ENCODE measurements at regions not wholly inside any gene's neighbourhood (a gene's known extent, or its start where the extent isn't known, plus 50 kb on each side); places are given as distances from the start of the nearest gene placed in this dataset.

DNA sequence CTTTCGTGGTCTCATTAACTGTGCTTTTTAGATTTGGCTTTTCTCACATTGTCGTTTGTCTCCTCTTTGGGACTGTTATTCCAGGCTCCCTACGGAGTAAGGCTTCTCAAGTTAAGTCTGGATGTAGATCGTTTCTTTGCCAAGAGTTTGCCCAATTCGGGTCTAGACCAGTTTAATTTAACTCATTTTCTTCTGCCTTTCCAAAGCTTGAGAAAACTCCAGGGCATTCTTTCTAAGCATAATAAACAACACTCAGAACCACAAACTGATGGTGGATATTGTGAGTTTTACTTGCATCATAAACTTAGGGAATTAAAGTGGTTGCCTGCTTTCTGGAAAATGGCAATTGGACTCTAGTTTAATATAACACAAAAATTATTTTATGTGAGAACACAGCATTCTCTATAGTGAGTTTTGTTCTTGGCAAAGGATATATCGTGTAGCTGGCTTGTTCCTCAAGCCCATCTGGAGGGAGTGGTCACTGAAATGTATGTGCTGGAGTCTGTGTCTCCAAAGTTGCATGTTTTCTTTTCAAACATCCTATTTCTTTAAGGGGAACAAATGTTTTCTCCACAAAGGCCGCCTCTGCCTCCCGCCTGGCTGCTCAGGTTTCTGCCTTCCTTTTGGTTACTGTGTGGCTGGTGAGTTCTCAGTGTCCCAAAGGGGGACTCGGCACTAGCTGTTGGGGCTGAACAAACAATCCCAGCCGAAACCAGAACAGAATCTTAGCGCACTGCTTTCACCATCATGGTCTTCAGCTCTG is 211.3 kb upstream of the FBN2 start:
- no peak overlapping the region for H3K4me3 ChIP-seq (ENCODE audit: low read length)
- no peak for TF ChIP-seq CTCF (conservative IDR thresholded peaks at IDR 0.05; ENCODE audit: low read depth, low read length)

GRCh38 chr5:128750155-128750554 is 212.1 kb upstream of the FBN2 start:
- no peak for TF ChIP-seq CTCF (conservative IDR thresholded peaks at IDR 0.05; ENCODE audit: low read depth, low read length)
- no peak overlapping the region for H3K4me3 ChIP-seq (ENCODE audit: low read length)
- DNase-seq (ENCODE audit: low read depth), result no peak

More for the DNA sequence above, 211.3 kb upstream of the FBN2 start:
- no peak for DNase-seq (ENCODE audit: low read depth)

DNA sequence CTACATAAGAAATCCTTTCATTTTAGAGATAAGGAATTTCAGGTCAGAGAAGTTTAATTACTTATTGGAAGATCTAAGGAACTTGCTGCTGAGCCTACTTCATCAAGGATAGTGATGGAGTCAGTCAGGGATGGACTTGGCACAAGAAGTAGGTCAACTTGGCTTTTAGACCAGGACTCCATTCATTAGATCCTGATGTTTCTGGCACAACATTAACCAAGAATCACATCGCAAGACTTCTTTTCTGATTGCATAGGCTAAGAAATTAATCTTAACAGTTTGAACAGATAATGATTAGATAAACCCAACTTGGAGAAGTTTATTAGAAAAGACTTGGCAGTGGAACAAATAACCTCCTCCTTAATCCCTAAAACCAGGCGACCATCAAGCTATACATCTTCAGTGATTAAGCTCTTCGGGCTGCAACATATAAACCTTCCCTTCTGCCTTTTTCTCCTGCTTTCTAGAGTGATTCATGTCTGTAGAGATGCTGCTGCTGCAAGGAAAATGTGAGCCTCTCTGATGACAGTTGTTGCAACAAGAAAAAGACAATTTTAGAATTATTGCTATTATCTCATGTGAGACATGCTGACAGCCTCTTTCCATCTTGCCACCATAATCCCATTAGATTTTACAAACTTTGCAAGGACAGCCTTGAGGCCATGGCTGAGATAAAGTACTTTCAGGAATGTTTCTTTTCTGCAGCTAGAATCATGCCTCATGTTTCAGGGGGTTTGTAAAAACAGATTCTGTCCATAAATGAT is 207.9 kb upstream of the SLC27A6 start:
- H3K4me3 ChIP-seq (ENCODE audit: low read length), result no peak overlapping the region
- DNase-seq (ENCODE audit: low read depth), result no peak
- no peak for TF ChIP-seq CTCF (conservative IDR thresholded peaks at IDR 0.05; ENCODE audit: low read depth, low read length)

GRCh38 chr5:128762661-128763306 is 202.5 kb upstream of the SLC27A6 start:
- no peak for DNase-seq (ENCODE audit: low read depth)
- H3K4me3 ChIP-seq (ENCODE audit: low read length), result no peak overlapping the region
- TF ChIP-seq CTCF (conservative IDR thresholded peaks at IDR 0.05; ENCODE audit: low read depth, low read length), result no peak

GRCh38 chr5:128763321-128763720 is 202.0 kb upstream of the SLC27A6 start:
- DNase-seq (ENCODE audit: low read depth), result no peak
- TF ChIP-seq CTCF (conservative IDR thresholded peaks at IDR 0.05; ENCODE audit: low read depth, low read length), result no peak
- no peak overlapping the region for H3K4me3 ChIP-seq (ENCODE audit: low read length)

- no peak for TF ChIP-seq CTCF (conservative IDR thresholded peaks at IDR 0.05; ENCODE audit: low read depth, low read length)
- DNase-seq (ENCODE audit: low read depth), result no peak
- H3K4me3 ChIP-seq (ENCODE audit: low read length), result no peak overlapping the region
These were observed 200.5 kb upstream of the SLC27A6 start for GRCh38 chr5:128764601-128765310.

Measured in retinal pigment epithelial cell (primary cell).